ENCODE measurements at regions not wholly inside any gene's neighbourhood (a gene's known extent, or its start where the extent isn't known, plus 50 kb on each side); places are given as distances from the start of the nearest gene placed in this dataset.

DNA sequence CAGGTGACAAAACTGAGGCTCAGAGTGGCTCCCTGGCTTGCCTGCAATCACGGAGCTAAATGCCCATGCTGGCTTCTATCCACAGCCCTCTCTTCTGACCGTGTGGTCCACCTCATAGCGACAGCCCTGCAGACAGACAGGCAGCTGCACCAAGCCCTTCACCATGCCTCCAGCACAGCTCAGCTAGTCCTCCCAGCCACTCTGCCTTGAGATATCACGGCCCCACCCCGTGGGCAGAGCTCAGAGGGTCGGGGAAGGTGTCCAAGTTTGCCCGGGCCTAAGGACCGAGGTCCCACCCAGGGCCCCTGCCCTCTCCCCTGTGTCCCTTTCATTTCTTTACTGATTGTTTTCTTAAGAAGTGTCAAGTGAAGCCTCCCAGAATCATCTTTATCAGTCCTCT is 128.2 kb upstream of the GLI2 start:
- Histone ChIP-seq H3K18ac (ENCODE audit: extremely low read depth, low read length) (no peak overlapping the region), H3K4me3 (ENCODE audit: extremely low read depth in 1 of 4, insufficient read depth in 2 of 4, low read depth in 3 of 4, low read length in 4 of 4) (no peak overlapping the region), H2BK20ac (ENCODE audit: low read length) (no peak overlapping the region), H4K5ac (ENCODE audit: insufficient read length, low read depth, low read length) (no peak overlapping the region), H2BK5ac (ENCODE audit: low read depth, low read length) (no peak overlapping the region), H2BK120ac (replicated peaks; ENCODE audit: low read depth, low read length) (no peak overlapping the region), H2AFZ (ENCODE audit: low read length) (no peak overlapping the region), H3K36me3 (ENCODE audit: control insufficient read depth in 2 of 4, insufficient read depth in 4 of 4, low read length in 3 of 4) (no peaks in the 10 kb centered on the region), H3K14ac (ENCODE audit: insufficient read length) (no peak overlapping the region), H3K9ac (replicated peaks in 1 of 4; ENCODE audit: extremely low read depth in 1 of 4, low read depth in 3 of 4, low read length in 3 of 4) (no peak overlapping the region), H2BK15ac (ENCODE audit: low read length) (no peak overlapping the region), H4K8ac (ENCODE audit: extremely low read depth, insufficient read depth, low read length) (no peak overlapping the region), H3K9me3 (ENCODE audit: insufficient read depth in 2 of 2, low read depth in 1 of 2, low read length in 1 of 2) (no peaks in the 10 kb centered on the region), H3K79me2 (ENCODE audit: control insufficient read depth in 1 of 2, insufficient read depth in 2 of 2, low read length in 2 of 2) (no peaks in the 10 kb centered on the region), H2AK5ac (ENCODE audit: low read depth, low read length) (no peak overlapping the region), H4K20me1 (replicated peaks in 1 of 2; ENCODE audit: control insufficient read depth in 1 of 2, insufficient read depth in 2 of 2, low read length in 2 of 2) (no peaks in the 10 kb centered on the region), H3K56ac (replicated peaks; ENCODE audit: insufficient read length, low read depth, low read length) (no peak overlapping the region), H3K23ac (ENCODE audit: insufficient read length) (no peak overlapping the region), H3K27ac (ENCODE audit: low read depth, low read length) (no peak overlapping the region), H3K4me2 (ENCODE audit: insufficient read depth in 1 of 2, low read depth in 2 of 2, low read length in 2 of 2) (no peak overlapping the region), H3K27me3 (replicated peaks in 1 of 4; ENCODE audit: control insufficient read depth in 3 of 4, extremely low read depth in 1 of 4, insufficient read depth in 3 of 4, low read length in 3 of 4) (peaks cover 0 to 2% (median 0%) of the 10 kb centered on the region in 4 experiments; a peak in 4 of 7 replicates), H4K91ac (replicated peaks; ENCODE audit: insufficient read length, low read length) (no peak overlapping the region), H3K79me1 (ENCODE audit: low read depth, low read length) (no peaks in the 10 kb centered on the region), H2BK12ac (ENCODE audit: low read depth, low read length) (no peak overlapping the region), H3K4ac (replicated peaks; ENCODE audit: insufficient read length, low read depth, low read length) (no peak overlapping the region), H3K23me2 (ENCODE audit: low read depth, low read length) (no peaks in the 10 kb centered on the region; the same call in 1 of the 2 replicates), H3K4me1 (replicated peaks in 1 of 4; ENCODE audit: control insufficient read depth in 3 of 4, insufficient read depth in 4 of 4, low read length in 3 of 4) (peaks cover 0 to 4% (median 3%) of the 10 kb centered on the region in 4 experiments; a peak in 4 of 7 replicates)
- ChIA-PET POLR2A (ENCODE audit: partially characterized antibody) (no interaction called here), CTCF (ENCODE audit: partially characterized antibody) (interaction anchor here (0.6 to 3.1 kb wide), 10 partner anchors 12 to 264 kb away, joined by 3 to 14 read pairs (median 3); no protein-coding TSS in a partner anchor)
- no peak for FAIRE-seq
- TF ChIP-seq TEAD4 (IDR thresholded peaks at IDR 0.05; ENCODE audit: low read depth, low read length): no peak
- no peak for TF ChIP-seq CEBPB (IDR thresholded peaks at IDR 0.05; ENCODE audit: low read depth, low read length)
- TF ChIP-seq SAP30 (IDR thresholded peaks at IDR 0.05; ENCODE audit: insufficient read depth, insufficient replicate concordance, low read length): no peak
- no peak for TF ChIP-seq EZH2 (IDR thresholded peaks at IDR 0.05; ENCODE audit: low read depth, low read length, severe bottlenecking)
- no peak for TF ChIP-seq RFX5 (IDR thresholded peaks at IDR 0.05; ENCODE audit: borderline replicate concordance, low read depth, low read length)
- TF ChIP-seq SP2 (IDR thresholded peaks at IDR 0.05; ENCODE audit: low read length): no peak
- TF ChIP-seq YY1 (IDR thresholded peaks at IDR 0.05; ENCODE audit: low read depth, low read length): no peak
- TF ChIP-seq NANOG (IDR thresholded peaks at IDR 0.05; ENCODE audit: insufficient read depth, low read depth, low read length, poor library complexity, severe bottlenecking): no peak
- TF ChIP-seq KDM4A (IDR thresholded peaks at IDR 0.05; ENCODE audit: low read depth, low read length, severe bottlenecking): no peak
- no peak for TF ChIP-seq RAD21 (IDR thresholded peaks at IDR 0.05 in 1 of 2, conservative IDR thresholded peaks at IDR 0.05 in 1 of 2; ENCODE audit: low read depth in 2 of 2, low read length in 2 of 2)
- no peak for TF ChIP-seq BACH1 (IDR thresholded peaks at IDR 0.05; ENCODE audit: low read length)
- no peak for TF ChIP-seq BRCA1 (IDR thresholded peaks at IDR 0.05; ENCODE audit: low read depth, low read length)
- TF ChIP-seq SP4 (IDR thresholded peaks at IDR 0.05; ENCODE audit: low read length): no peak
- TF ChIP-seq CREB1 (IDR thresholded peaks at IDR 0.05): no peak
- 91% methylated on average over 6 of the region's 8 CpGs; no CpG with 5 or more reads in 1 of the 2 experiments for WGBS, 2 experiments (ENCODE audit: extremely low coverage in 1 of 2, insufficient coverage in 1 of 2, insufficient read length in 1 of 2, insufficient replicate concordance in 2 of 2, low coverage in 1 of 2, low lambda C conversion rate in 2 of 2, missing lambda C conversion rate in 1 of 2)
- no peak for DNase-seq (ENCODE audit: low read depth in 1 of 2, low spot score in 2 of 2)
